Subcutaneous abdominal adipose tissue (tissue), 5 donors: ENCODE measurements at regions not wholly inside any gene's neighbourhood (a gene's known extent, or its start where the extent isn't known, plus 50 kb on each side); places are given as distances from the start of the nearest gene placed in this dataset.

Source experiments
- H3K27ac ChIP-seq: one replicate; pipeline ENCODE4 v1.7.0; 2013; ENCODE audit warnings: low read depth, mild to moderate bottlenecking, inconsistent platforms, low read length, moderate library complexity
- H3K27me3 ChIP-seq, 5 donors: one replicate each; pipeline ENCODE4 v1.7.0; 2013; ENCODE audit warnings: low read length in 5 of 5, inconsistent platforms in 1 of 5; ENCODE audit not compliant: control insufficient read depth in 5 of 5, insufficient read depth in 4 of 5
- H3K36me3 ChIP-seq, 5 donors: one replicate each; pipeline ENCODE4 v1.7.0; 2013; ENCODE audit warnings: low read length in 5 of 5; ENCODE audit not compliant: control insufficient read depth in 5 of 5, insufficient read depth in 5 of 5
- H3K4me1 ChIP-seq, 5 donors: one replicate each; pipeline ENCODE4 v1.7.0; 2013; ENCODE audit warnings: low read length in 5 of 5, mild to moderate bottlenecking in 3 of 5, moderate library complexity in 1 of 5; ENCODE audit not compliant: control insufficient read depth in 5 of 5, insufficient read depth in 5 of 5
- H3K4me3 ChIP-seq, 5 donors: one replicate each; pipeline ENCODE4 v1.7.0; 2013; ENCODE audit warnings: low read length in 5 of 5, low read depth in 1 of 5
- H3K9ac ChIP-seq, 5 donors: one replicate each; pipeline ENCODE4 v1.7.0; 2013; ENCODE audit warnings: low read length in 5 of 5, mild to moderate bottlenecking in 4 of 5, moderate library complexity in 3 of 5
- H3K9me3 ChIP-seq, 5 donors: one replicate each; pipeline ENCODE4 v1.7.0; 2013; ENCODE audit warnings: low read length in 5 of 5; ENCODE audit not compliant: control insufficient read depth in 5 of 5
- donor health status: healthy.
- donor health status: healthy.
- donor health status: healthy.
- donor health status: healthy.
- donor health status: healthy.

DNA sequence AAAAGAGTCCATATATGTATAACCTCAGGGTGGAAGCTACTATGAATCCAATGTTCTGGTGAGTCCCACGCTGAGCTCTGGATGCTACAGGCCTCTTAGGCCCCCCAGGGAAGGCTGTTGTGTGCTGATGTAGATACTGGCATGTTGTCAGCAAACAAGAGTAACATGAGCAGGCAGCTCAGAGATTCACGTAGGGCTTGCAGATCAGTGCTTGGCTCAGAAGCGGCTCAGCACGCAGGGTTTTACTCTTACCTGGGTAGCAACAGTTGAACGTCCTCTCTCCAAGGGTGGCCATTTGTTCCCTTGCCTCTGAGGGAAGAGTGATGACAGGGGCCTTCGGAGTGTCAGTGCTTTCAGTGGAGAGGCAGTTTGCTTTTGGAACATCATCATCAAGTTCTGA is 93.4 kb downstream of the ZFP64 start:
- Histone ChIP-seq H3K4me3 (no peak overlapping the region), H3K9me3 (no peaks in the 10 kb centered on the region), H3K27ac (no peak overlapping the region), H3K9ac (no peak overlapping the region), H3K36me3 (peaks cover 0 to 20% (median 10%) of the 10 kb centered on the region in 5 donors), H3K4me1 (peaks cover 0 to under 1% (median 0%) of the 10 kb centered on the region in 5 donors), H3K27me3 (no peaks in the 10 kb centered on the region)

DNA sequence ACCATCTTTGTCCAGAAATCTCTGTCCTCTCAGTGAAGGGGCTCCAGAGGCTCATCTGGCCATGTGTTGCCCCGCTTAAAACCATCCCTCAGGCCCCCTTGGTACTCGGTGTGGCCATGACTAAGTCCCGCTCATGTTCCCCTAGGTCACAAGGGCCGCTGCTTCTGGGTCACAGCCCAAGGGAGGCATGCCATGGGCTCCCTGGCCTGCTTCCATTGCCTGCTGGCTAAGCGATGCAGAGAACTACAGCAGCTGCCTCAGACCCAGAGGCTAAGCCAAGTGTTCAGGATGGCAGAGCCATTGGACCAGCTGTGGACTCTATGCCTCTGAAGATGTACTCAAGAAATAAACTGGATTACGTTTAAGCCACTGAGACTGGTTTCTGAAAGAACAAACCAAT is 95.5 kb downstream of the ZFP64 start:
- H3K4me3 ChIP-seq, result no peak overlapping the region
- no peak overlapping the region for H3K27ac ChIP-seq
- H3K4me1 ChIP-seq, result no peaks in the 10 kb centered on the region
- H3K36me3 ChIP-seq, result peaks cover 0 to 20% (median 10%) of the 10 kb centered on the region in 5 donors
- H3K9ac ChIP-seq, result no peak overlapping the region
- H3K9me3 ChIP-seq, result no peaks in the 10 kb centered on the region
- H3K27me3 ChIP-seq, result no peaks in the 10 kb centered on the region

DNA sequence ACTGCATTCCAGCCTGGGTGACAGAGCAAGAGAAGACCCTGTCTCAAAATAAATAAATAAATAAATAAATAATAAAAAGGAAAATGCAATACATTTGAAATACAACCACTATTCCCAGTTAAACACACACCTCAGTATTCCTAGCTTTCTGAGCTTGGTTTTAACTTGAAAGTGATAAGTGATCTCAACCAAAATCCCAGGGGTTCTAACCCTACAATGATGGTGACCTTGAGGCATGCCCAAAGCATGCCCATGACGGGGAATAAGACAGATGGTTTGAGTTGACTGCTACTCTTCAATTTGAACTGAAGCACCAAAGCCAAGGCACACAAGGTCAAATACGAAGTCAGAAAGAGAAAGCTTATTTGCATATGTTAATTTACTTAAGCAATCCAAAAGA is 96.9 kb downstream of the ZFP64 start:
- Histone ChIP-seq H3K9ac (no peak overlapping the region), H3K27me3 (no peaks in the 10 kb centered on the region), H3K4me1 (no peaks in the 10 kb centered on the region), H3K4me3 (no peak overlapping the region), H3K27ac (no peak overlapping the region), H3K36me3 (peaks cover 0 to 20% (median 10%) of the 10 kb centered on the region in 5 donors), H3K9me3 (no peaks in the 10 kb centered on the region)

DNA sequence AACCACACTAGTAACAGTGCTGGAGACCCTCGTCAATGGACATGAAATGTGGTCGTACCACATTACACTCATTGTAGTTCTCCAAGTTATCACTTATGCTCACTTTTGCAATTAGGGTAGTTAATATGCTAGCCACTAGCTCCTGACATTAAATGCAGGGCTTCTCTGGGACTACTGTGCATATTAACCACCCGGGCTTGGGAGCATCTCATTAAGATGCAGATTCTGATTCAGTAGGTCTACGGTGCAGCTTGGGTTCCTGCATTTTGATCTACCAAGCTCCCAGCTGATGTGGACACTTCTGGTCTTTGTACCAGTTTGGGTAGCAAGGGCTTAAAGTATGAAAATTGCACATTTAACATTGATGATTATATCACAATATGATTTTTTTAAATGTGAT is 98.0 kb downstream of the ZFP64 start:
- Histone ChIP-seq H3K27me3 (no peaks in the 10 kb centered on the region), H3K27ac (no peak overlapping the region), H3K9ac (no peak overlapping the region), H3K9me3 (no peaks in the 10 kb centered on the region), H3K4me3 (no peak overlapping the region), H3K4me1 (no peaks in the 10 kb centered on the region), H3K36me3 (peaks cover 0 to 22% (median 10%) of the 10 kb centered on the region in 5 donors)

DNA sequence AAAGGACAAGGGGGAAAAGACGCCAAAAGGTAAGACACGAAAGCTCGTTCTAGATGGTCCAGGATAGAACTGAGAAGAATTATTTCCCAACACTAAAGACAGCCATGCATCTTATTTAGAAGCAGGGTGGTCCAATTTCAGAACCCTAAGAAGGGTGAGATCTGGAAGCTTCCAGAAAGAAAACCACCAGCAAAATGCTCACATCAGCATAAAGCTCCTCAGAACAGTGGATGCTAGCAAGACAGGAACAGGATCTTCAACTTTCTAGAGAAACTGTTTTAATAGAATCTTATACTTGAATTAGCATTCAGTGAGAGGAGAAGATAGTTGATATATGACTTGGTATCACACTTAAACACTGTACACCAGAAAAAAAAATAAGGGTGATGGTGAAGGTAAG is 101.5 kb downstream of the ZFP64 start:
- peaks cover 3 to 21% (median 7%) of the 10 kb centered on the region in 5 donors for H3K36me3 ChIP-seq
- H3K9ac ChIP-seq, result no peak overlapping the region
- no peaks in the 10 kb centered on the region for H3K27me3 ChIP-seq
- no peak overlapping the region for H3K4me3 ChIP-seq
- no peak overlapping the region for H3K27ac ChIP-seq
- H3K9me3 ChIP-seq, result peaks cover 2 to 11% (median 9%) of the 10 kb centered on the region in 5 donors
- H3K4me1 ChIP-seq, result no peaks in the 10 kb centered on the region

DNA sequence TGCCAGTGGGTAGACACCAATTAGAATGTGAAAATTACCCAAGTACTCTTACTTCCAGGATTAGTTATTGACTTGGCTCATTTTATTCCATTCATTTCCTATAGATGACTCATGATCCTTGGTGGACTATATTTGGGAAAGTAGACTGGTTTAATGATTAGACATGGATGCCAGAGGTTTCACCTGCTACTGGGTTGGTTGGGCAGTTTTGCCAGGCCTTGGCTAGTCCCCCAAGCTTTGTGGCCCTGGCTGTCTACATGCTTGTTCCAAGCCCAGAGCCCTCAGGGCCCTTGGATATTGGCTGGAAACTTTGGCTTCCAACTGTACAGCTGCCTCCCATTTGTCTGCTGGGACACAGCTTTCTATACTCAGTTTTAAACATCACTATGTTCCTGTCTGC is 104.1 kb downstream of the ZFP64 start:
- Histone ChIP-seq H3K27ac (no peak overlapping the region), H3K9me3 (peaks cover 2 to 11% (median 9%) of the 10 kb centered on the region in 5 donors), H3K4me1 (no peaks in the 10 kb centered on the region), H3K27me3 (no peaks in the 10 kb centered on the region), H3K9ac (no peak overlapping the region), H3K4me3 (no peak overlapping the region), H3K36me3 (peaks cover 3 to 26% (median 10%) of the 10 kb centered on the region in 5 donors)

DNA sequence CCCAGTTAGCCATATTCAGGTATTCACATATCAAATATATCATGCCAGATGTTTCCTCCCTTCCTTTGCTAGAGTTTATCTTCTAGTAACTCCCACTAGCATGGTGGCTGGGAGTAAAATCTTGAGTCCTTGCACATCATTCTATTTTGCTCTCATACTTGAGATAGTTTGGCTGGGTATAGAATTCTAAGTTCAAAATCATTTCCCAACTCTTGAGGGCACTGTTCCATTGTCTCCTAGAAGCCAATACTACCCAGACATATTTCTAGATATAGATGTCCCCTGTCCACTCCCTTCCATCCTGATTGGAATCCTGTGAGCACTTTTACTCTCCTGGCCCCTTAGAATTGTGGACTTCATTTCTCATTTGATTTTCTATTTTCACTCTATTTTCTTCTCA is 104.7 kb downstream of the ZFP64 start:
- H3K27ac ChIP-seq, result no peak overlapping the region
- H3K9me3 ChIP-seq, result peaks cover 2 to 11% (median 9%) of the 10 kb centered on the region in 5 donors
- no peak overlapping the region for H3K9ac ChIP-seq
- no peaks in the 10 kb centered on the region for H3K4me1 ChIP-seq
- no peak overlapping the region for H3K4me3 ChIP-seq
- H3K27me3 ChIP-seq, result no peaks in the 10 kb centered on the region
- peaks cover 3 to 26% (median 10%) of the 10 kb centered on the region in 5 donors for H3K36me3 ChIP-seq

DNA sequence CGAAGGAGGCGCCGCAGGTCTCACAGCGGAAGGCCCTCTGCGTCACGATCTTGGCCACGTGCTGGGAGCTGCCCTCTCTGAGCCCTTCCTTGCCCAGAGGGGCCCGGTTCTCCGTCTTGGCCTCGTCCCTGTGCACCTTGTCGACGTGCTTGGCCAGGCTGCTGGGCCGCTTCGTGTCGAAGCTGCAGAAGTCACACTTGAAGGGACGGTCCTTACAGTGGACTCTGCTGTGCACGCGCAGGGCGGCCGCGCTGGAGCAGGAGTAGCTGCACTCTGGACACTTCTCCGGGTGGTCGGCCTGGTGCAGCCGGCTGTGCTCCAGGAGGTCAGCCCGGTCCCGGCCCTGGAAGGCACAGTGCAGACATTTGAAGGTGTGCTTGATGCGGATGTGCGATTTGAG is 106.9 kb downstream of the ZFP64 start:
- peaks cover 2 to 11% (median 9%) of the 10 kb centered on the region in 5 donors for H3K9me3 ChIP-seq
- no peaks in the 10 kb centered on the region for H3K4me1 ChIP-seq
- no peak overlapping the region for H3K9ac ChIP-seq
- H3K27me3 ChIP-seq, result no peaks in the 10 kb centered on the region
- no peak overlapping the region for H3K4me3 ChIP-seq
- H3K27ac ChIP-seq, result no peak overlapping the region
- peaks cover 3 to 29% (median 10%) of the 10 kb centered on the region in 5 donors for H3K36me3 ChIP-seq

DNA sequence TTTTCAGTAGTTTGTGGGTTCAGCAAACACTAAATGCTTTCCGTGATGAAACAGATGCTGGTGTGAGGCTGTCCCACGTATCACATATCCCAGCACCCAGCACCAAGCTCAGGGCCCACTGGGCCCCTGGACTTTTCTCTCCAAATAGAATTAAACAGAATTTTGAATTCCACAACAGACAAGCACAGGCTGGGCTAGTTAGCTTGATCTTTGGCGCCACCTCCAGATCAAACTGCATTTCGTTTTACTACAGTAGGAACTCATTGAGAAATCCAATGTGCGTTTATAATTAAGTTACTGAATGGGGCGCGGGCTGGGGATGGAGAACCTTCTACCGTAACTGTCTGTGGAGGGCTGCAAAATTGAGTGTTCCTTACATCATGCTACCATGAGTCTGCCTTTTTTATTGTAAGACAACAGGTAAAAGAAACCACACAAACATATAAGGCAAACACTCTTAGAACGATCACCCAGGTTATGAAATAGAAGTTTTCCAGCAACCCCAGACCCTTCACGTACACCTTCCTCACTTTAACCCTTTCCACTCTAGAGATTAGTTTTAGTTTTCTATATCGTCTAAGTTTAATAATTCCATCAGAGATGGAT is 107.8 kb downstream of the ZFP64 start:
- Histone ChIP-seq H3K4me1 (no peaks in the 10 kb centered on the region), H3K36me3 (peaks cover 3 to 29% (median 10%) of the 10 kb centered on the region in 5 donors), H3K9ac (no peak overlapping the region), H3K4me3 (no peak overlapping the region), H3K9me3 (peaks cover 2 to 11% (median 9%) of the 10 kb centered on the region in 5 donors), H3K27ac (no peak overlapping the region), H3K27me3 (no peaks in the 10 kb centered on the region)

DNA sequence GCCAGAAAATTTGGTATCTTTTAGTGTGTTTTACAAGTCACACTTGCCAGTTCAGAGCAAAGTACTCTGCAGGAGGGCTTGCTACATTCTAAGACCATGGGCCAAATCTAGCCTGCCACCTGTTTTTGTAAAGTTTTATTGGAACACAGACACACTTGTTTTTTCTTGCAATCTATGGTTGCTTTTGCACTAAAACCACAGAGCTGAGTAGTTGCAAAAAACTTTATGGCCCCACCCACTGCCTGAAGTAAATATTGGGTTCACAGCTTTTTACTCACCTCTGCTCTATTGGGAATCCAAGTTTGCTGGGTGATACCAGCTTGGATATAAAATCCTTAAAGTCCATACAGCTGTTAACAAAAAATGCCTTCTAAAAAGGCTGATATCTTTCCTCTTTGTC is 109.0 kb downstream of the ZFP64 start:
- no peaks in the 10 kb centered on the region for H3K4me1 ChIP-seq
- peaks cover 2 to 10% (median 9%) of the 10 kb centered on the region in 5 donors for H3K9me3 ChIP-seq
- no peak overlapping the region for H3K9ac ChIP-seq
- no peaks in the 10 kb centered on the region for H3K27me3 ChIP-seq
- H3K4me3 ChIP-seq, result no peak overlapping the region
- peaks cover 3 to 20% (median 10%) of the 10 kb centered on the region in 5 donors for H3K36me3 ChIP-seq
- no peak overlapping the region for H3K27ac ChIP-seq
